HG03066 (cell line): ENCODE measurements at regions not wholly inside any gene's neighbourhood (a gene's known extent, or its start where the extent isn't known, plus 50 kb on each side); places are given as distances from the start of the nearest gene placed in this dataset.
"Not testable (repeated sequence)": the region's sequence is repeated elsewhere in the genome, so short reads cannot be mapped to it uniquely, and the experiment has no call there.

ENCODE experiments used
- ATAC-seq: cut with Tn5 transposase; IDR thresholded peaks from one replicate; pipeline ENCODE4 v1.9.1; 2021; ENCODE audit warnings: low read depth; ENCODE audit not compliant: unreplicated experiment

- ATAC-seq = no peak
These were observed 258.6 kb downstream of the FAT4 start for GRCh38 chr4:125573368-125573767.

- ATAC-seq = no peak
These were observed 259.0 kb downstream of the FAT4 start for GRCh38 chr4:125573786-125574185.

GRCh38 chr4:125582302-125582701 is 267.5 kb downstream of the FAT4 start:
- ATAC-seq = no peak

- ATAC-seq = no peak
These were observed 275.4 kb downstream of the FAT4 start for GRCh38 chr4:125590158-125590557.

- ATAC-seq = no peak
These were observed 276.5 kb downstream of the FAT4 start for GRCh38 chr4:125591290-125591689.

GRCh38 chr4:125594056-125594602 is 279.4 kb downstream of the FAT4 start:
- no peak for ATAC-seq

GRCh38 chr4:125605926-125606325 is 291.2 kb downstream of the FAT4 start:
- ATAC-seq = not testable (repeated sequence)

GRCh38 chr4:125620066-125620860 is 305.5 kb downstream of the FAT4 start:
- no peak for ATAC-seq

- no peak for ATAC-seq
These were observed 310.2 kb downstream of the FAT4 start for GRCh38 chr4:125624951-125625350.

GRCh38 chr4:125626946-125627345 is 312.2 kb downstream of the FAT4 start:
- no peak for ATAC-seq

- no peak for ATAC-seq
These were observed 324.4 kb downstream of the FAT4 start for GRCh38 chr4:125639182-125639621.

- ATAC-seq = no peak
These were observed 326.9 kb downstream of the FAT4 start for GRCh38 chr4:125641611-125642010.

GRCh38 chr4:125642645-125643044 is 327.9 kb downstream of the FAT4 start:
- ATAC-seq = no peak

- no peak for ATAC-seq
These were observed 334.7 kb downstream of the FAT4 start for GRCh38 chr4:125649452-125649851.

GRCh38 chr4:125650557-125650956 is 335.8 kb downstream of the FAT4 start:
- no peak for ATAC-seq

- ATAC-seq = not testable (repeated sequence)
These were observed 337.1 kb downstream of the FAT4 start for GRCh38 chr4:125651707-125652357.

GRCh38 chr4:125658773-125659172 is 344.0 kb downstream of the FAT4 start:
- no peak for ATAC-seq

GRCh38 chr4:125663896-125664767 is 349.4 kb downstream of the FAT4 start:
- no peak for ATAC-seq

- no peak for ATAC-seq
These were observed 351.9 kb downstream of the FAT4 start for GRCh38 chr4:125666635-125667034.

- no peak for ATAC-seq
These were observed 361.4 kb downstream of the FAT4 start for GRCh38 chr4:125676156-125676555.

- ATAC-seq = no peak
These were observed 361.8 kb downstream of the FAT4 start for GRCh38 chr4:125676583-125676982.
